GM19043 (cell line): ENCODE measurements at regions not wholly inside any gene's neighbourhood (a gene's known extent, or its start where the extent isn't known, plus 50 kb on each side); places are given as distances from the start of the nearest gene placed in this dataset.

Source experiments
- ATAC-seq: cut with Tn5 transposase; IDR thresholded peaks from one replicate; pipeline ENCODE4 v1.9.1; 2021; ENCODE audit warnings: low read depth; ENCODE audit not compliant: unreplicated experiment

GRCh38 chr10:130425169-130425568, 289.0 kb downstream of the GLRX3 start:
- no peak for ATAC-seq

- ATAC-seq: no peak
These were observed 289.8 kb downstream of the GLRX3 start for GRCh38 chr10:130425881-130426435.

- no peak for ATAC-seq
These were observed 291.1 kb downstream of the GLRX3 start for GRCh38 chr10:130427216-130427722.

- no peak for ATAC-seq
These were observed 292.7 kb downstream of the GLRX3 start for GRCh38 chr10:130428936-130429335.

- no peak for ATAC-seq
These were observed 293.6 kb downstream of the GLRX3 start for GRCh38 chr10:130429809-130430208.

GRCh38 chr10:130430291-130430690, 294.1 kb downstream of the GLRX3 start:
- no peak for ATAC-seq

- ATAC-seq: no peak
These were observed 294.9 kb downstream of the GLRX3 start for GRCh38 chr10:130430852-130431704.

- no peak for ATAC-seq
These were observed 296.1 kb downstream of the GLRX3 start for GRCh38 chr10:130432271-130432670.

- no peak for ATAC-seq
These were observed 296.7 kb downstream of the GLRX3 start for GRCh38 chr10:130432850-130433249.

- no peak for ATAC-seq
These were observed 298.5 kb downstream of the GLRX3 start for GRCh38 chr10:130434446-130435385.

GRCh38 chr10:130435961-130436360, 299.8 kb downstream of the GLRX3 start:
- ATAC-seq: no peak

GRCh38 chr10:130438861-130439260, 302.7 kb downstream of the GLRX3 start:
- no peak for ATAC-seq

- no peak for ATAC-seq
These were observed 303.6 kb downstream of the GLRX3 start for GRCh38 chr10:130439766-130440165.

GRCh38 chr10:130440494-130440893, 304.3 kb downstream of the GLRX3 start:
- ATAC-seq: no peak

GRCh38 chr10:130440971-130441370, 304.8 kb downstream of the GLRX3 start:
- ATAC-seq: no peak

GRCh38 chr10:130443066-130443465, 306.9 kb downstream of the GLRX3 start:
- ATAC-seq: no peak

- no peak for ATAC-seq
These were observed 317.0 kb downstream of the GLRX3 start for GRCh38 chr10:130453036-130453720.

GRCh38 chr10:130453721-130454542, 317.7 kb downstream of the GLRX3 start:
- ATAC-seq: no peak

- ATAC-seq: no peak
These were observed 318.4 kb downstream of the GLRX3 start for GRCh38 chr10:130454543-130455000.
